GM19438 (cell line): ENCODE measurements at regions not wholly inside any gene's neighbourhood (a gene's known extent, or its start where the extent isn't known, plus 50 kb on each side); places are given as distances from the start of the nearest gene placed in this dataset.

Experiments used
- ATAC-seq: cut with Tn5 transposase; IDR thresholded peaks from one replicate; pipeline ENCODE4 v1.9.1; 2021; ENCODE audit warnings: low read depth; ENCODE audit not compliant: unreplicated experiment

DNA sequence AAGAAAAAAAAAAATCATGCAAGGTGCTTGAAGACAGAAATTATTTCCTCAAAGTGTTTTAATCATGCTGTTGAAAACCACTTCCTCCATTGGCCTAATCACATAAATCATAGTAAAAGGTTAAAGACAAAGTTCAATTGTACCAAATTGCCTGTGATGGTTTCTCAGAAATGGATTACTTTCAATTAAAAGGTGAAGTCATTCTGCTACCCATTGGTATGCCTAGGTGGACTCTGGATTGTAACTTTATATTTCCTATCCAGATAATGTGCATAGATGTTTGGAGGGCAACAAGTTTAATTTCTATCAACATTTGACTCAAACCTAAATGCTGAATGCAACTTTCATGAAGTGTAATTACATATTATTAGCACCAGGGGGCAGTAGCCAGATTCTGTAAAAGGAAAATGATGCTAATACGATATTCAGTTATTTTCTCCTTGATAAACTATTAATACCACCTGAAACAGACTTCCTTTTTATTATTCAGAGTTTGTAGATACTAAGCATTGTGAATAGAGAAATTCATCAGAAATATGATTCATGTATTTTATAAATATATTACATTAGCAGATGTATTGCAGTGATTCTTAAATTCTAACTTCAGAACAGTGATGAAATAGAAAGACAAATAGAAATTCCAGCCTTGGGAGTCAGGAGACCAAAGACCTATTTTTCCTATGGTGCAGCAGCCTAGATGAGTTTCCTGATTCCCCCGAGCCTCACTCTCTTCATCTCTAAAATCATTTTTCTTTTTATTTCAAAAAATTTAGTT lies 148.2 kb downstream of the CAAP1 start:
- no peak for ATAC-seq

DNA sequence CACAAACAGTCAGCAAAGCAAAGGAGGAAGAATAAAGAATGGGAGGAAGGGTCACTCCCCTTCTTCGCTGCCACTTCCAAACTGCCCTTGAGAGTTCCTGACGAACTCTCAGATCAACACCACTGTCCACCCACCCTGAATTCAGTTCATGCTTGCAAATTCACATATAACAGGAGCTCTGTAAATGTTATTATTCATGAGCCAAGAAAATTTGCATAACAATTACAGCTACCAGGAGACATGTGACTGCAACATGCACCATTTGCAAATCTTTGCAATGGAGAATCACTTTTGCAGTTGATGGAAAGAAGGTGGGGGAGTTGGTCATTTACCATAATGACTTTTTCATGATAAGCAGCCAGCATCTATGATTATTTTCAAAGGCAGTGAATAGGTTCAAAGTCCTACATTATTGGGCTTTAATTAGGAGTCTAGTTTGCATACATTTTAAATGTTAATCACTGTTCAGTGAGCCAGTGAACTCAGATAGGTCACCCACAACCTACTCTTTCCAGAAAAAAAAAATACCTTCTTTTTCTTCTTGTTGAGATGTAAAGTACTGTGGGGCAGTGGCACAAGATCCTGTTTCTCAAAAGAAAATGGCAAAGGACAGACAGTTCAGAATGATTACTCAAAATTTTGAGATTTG lies 149.7 kb downstream of the CAAP1 start:
- no peak for ATAC-seq

DNA sequence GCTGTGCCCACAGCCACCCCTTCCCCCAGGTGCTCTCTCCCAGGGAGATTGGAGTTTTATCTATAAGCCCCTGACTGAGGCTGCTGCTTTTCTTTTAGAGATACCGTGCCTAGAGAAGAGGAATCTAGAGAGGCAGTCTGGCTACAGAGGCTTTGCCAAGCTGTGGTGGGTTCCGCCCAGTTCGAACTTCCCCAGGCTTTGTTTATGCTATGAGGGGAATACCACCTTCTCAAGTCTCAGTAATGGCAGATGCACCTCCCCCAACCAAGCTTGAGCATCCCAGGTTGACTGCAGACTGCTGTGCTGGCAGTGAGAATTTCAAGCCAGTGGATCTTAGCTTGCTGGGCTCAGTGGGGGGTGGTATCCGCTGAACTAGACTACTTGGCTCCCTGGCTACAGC lies 157.4 kb downstream of the CAAP1 start:
- ATAC-seq, result no peak

DNA sequence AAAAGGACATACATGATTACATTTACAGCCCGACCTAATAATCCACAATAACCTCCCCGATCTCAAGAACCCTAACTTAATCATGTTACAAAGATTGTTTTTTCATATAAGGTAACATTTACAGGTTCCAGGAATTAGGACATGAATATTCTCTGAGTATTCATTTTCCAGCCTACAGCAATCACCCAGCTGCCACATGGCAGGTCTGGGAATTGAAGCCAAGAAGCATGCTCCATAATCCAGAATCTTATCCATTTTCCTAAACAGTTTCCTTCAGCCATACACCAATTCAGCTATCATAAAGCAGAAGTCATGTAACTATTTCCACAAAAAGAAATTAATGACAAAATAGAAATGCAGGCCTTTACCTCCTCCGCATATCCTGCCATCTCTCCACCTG lies 163.4 kb downstream of the CAAP1 start:
- ATAC-seq, result no peak

DNA sequence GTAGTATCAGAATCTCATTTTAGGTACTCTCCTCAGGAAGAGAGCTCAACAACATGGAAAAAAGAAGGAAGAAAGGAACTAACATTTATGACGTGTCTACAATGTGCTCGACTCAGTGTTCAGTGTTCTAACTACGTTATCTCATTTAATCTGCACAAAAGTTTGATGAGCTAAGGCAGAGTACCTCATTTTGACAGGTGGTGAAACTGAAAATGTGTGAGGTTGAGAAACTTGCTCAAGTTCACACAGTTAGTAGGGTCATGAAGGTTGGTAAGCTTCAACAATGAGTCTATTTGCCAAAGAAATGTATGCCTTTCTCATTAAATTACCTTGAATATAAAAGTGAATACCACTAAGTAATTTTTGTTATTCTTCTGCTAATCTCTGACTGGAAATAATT lies 165.1 kb downstream of the CAAP1 start:
- ATAC-seq, result no peak

DNA sequence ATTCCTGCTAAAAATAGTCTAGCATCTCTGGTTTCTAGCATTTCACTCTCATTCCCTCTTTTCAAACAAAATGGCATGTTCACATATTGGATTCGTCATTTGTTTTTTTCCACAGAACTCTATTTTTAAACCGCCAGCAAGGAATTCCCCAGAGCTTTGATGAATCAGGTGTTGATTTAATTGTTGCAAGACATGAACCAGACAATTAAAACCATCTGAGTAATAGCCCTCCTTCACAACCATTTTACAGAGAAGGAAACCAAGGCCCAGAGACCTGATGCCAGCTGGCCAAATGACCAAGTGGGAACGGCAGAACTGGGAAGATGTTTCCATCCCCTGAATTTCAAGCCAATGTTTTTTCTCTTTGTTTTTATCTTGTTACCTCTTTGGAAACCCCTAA lies 167.0 kb downstream of the CAAP1 start:
- no peak for ATAC-seq

DNA sequence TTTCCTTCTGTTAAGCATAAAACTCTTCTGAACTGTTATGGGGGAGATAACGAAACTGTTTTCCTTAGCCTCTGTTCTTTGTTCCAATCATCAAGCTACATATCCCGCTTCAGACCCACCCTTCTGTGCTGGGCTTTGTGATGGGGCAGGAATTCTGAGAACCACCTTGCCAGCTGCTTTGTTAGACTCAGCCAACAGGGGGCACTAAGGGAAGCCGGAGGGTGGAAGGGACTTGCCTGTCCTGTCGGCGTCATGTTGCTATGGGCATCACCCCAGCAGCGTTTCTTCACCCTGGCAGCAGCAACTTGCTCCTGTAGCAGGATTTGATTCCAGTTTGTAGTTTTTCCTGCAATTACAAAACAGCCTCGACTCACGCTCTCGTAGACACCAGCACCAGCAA lies 169.1 kb downstream of the CAAP1 start:
- ATAC-seq, result no peak

DNA sequence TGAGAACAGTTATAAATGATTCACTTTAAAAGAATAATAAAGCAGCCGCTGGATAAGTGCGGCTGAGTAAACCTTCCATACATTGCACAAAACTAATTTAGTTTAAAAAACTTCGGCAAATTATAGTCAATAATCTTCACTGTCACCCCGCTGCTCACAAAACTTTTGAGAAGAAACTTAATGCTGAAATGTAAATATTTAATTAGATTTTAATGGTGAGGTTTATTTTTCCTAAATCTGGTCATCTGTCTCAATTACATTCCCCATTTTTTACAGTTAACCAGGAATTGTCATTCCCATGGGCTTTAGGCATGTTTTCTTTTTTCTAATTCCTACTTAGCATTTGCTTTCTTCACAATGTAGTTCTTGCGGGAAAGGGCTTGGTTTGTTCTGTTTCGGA lies 169.8 kb downstream of the CAAP1 start:
- no peak for ATAC-seq

DNA sequence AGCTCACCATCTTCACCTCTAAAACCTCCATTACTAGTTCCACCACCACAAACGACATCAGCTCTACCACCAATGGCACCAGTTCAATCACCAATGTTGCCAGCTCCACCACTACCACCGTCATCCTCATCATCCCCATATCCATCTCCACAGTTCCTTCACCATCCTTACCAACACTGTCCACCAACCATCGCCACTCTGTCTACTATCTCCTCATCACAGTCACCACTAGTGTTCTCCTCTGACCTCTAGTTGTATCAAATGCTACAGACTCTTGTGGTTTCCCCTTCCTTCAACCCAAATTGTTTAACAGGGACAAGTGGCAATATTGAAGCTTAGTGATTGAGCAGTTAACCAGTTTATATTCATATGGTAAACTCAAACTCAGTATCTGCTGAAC lies 182.6 kb downstream of the CAAP1 start:
- ATAC-seq, result no peak

DNA sequence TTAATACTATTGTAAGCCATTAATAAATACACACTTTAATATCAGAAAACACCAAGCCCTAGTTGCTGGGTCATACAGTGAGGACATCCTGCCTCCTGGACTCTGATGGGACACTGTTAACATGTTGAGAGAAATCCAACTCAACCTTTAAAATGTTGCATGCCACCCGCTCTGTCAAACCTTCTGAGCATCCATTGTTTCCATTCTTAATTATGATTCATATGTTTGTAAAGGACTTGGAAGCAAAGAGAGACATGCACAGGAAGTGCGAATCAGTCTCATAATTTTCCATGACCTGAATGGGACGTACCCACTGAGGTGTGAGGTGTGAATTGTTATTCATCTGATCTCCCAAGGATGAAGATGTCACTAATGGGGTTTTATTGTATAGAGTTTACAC lies 186.4 kb downstream of the CAAP1 start:
- no peak for ATAC-seq

DNA sequence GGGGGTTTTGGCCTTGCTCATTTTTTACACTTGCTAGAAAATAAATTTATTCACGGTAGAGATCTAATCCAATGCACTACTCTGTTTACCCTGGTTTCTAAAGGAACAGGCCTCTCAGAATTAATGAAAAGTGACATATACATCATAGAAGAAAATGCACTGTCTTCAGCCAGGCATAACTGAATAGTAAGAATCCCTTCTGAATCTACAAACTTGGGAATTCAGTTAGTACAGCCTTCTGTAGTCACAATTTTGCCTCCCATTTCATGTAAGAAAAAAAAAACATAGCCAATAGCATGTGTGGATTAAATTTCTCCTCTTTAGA lies 197.3 kb downstream of the CAAP1 start:
- ATAC-seq, result no peak

DNA sequence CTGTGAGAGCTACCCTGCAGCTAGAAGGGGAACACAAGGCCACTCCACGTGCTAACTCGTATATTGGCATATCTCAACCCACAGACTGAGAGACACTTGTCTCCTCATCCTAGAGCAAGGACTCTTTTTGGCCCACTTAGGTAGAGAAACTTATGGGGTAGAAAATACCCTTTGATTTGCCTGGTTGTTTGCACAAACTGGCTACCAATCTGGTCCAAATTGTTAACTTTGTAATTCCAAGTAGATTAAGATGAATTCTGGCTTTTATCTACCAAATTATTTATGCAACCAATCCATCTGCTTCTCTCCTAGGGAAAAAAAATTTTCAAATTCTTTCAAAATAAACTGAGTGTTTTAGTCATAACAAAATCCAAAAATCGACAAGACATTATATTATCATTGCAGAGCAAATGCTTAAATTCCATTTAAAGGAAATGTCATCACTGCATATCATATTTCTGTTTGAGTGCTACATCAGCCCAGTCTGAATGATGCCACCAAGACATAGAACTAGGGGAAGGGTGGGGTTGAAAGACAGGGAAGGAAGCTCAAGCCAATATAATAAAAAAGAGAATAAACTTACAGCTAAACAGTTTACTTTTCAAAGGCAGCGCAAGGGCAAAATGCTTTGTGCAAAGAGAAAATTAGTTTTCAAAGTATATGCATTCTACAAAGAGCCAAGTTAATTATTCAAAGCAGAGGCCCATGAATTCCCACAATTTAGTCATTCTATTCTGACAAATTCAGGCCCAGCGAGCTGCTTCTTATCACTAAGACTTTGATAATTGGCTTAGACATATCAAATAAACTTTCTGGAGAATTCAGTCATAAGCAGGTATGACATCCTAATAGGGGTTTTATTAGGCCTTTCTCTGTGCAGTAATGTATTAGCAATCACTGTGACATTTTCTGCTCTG lies 198.0 kb downstream of the CAAP1 start:
- ATAC-seq, result no peak

DNA sequence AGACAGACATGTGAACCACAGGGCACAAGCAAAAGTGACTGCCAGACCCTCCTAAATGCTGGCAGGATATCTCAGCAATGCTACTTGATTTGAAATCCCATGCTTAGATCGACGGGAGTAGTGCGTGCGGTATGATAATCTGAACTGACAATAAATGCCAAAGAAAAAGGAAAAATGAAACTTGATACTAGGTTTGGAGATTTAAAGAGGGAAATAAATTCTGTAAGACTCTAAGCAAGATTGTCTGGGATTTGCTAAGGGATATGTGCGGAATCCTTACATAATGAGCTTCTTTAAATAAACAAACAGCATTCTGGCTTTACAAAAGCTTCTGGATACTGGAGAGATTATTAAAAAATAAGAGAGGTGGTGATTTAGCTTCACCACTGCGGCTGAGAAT lies 203.6 kb downstream of the CAAP1 start:
- ATAC-seq, result no peak

DNA sequence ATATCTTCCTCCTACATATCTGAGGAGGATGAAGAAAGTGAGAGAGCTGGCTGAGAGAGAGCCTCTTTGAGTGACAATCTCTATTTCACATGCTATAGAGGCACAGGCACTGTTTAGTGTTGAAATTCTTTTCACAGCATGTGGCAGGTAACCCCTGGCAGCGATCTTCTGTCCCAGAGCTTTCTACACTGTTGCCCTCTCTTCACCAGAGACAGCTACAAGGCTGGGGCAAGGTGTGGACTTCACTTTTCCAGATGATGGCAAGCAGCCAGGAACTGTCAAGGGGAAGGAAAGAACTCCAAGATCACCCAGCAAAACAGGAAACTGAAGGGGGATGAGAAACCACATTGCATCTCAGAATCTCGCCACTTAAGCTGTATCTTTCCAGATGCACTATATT lies 205.2 kb downstream of the CAAP1 start:
- no peak for ATAC-seq

DNA sequence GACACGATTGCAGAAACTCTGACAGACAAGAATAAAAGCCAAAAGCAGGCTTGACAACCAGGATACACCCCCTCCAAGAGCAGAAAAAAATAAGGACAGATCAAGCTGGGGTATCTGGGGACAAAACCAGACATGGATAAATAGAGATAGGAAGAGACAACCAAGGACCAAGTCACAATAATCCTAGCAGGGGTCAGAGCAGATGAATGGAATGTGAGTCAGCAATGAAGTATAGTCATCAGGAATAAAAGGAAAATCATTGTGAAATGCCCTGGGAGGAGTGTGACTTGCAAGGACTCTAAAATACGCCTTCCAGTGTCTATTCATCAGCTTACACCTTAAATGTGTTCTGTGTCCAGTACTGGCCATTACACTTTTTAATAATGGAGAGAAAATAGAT lies 206.8 kb downstream of the CAAP1 start:
- ATAC-seq, result no peak

DNA sequence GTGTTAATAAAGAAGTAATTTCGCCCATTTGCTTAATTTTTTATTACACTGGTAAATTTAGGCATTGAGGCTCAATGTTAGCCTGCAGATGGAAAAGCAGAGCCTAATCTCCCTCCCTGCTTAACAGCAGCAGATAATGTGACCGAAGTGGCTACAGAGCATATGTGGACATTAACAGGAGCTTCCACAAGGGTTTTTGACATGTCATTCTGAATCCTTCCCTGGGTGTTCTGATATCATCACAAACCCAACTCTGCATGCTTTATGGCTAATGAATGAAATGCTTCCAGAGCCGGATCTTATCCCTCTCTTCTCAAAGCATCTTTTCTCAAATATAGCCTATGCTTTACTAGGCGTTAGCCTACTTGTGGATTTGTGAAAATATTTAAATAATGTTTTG lies 208.6 kb downstream of the CAAP1 start:
- ATAC-seq, result no peak

DNA sequence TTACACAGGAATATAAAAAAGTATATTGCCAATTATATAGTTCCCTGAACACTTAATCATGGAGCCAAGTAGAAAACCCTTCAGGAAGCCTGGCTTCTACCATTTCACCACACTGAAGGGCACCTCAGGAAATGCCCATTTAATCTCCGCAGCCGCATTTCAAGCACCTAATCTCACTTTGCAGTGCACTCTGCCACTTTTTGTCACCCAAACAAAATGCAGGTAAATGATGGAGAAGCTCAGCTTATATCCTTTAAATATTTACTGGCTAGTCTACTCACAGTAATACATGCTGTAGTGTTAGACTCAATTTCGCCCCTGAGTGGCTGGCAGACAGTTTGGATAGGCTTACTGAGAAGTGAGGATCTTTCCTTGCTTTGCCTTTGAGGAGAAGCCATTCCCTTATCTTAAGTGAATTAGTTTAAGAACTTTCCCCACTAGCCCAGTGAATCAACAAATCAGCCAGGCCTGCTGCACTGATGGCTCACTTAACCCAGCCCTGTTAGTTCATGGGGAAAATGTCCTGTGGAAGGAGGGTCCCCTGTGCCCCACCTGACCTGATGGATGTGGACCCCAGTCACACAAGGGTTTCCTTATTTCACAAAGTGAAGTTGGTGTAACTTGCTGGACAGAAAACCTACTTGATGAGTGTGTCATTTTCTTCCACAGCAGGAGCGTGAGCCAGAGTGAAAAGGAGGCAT lies 209.7 kb downstream of the CAAP1 start:
- no peak for ATAC-seq

DNA sequence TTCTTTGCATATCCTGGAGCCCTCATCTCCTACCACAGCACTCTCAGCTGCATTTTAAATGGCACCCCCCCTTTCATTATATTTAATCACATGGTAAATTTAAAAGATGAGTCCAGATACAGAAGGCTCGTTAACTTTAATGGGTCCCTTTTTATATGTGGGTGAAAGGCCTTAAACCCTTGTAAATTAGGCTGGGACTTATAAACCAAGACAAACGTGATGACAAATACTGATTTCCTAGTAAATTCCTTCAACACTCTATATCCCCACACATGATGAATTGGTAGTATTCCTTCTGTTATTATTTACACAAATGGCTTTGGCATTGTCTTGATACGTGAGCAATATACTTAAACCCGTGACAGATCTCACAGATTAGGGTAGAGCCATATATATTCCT lies 210.6 kb downstream of the CAAP1 start:
- no peak for ATAC-seq

DNA sequence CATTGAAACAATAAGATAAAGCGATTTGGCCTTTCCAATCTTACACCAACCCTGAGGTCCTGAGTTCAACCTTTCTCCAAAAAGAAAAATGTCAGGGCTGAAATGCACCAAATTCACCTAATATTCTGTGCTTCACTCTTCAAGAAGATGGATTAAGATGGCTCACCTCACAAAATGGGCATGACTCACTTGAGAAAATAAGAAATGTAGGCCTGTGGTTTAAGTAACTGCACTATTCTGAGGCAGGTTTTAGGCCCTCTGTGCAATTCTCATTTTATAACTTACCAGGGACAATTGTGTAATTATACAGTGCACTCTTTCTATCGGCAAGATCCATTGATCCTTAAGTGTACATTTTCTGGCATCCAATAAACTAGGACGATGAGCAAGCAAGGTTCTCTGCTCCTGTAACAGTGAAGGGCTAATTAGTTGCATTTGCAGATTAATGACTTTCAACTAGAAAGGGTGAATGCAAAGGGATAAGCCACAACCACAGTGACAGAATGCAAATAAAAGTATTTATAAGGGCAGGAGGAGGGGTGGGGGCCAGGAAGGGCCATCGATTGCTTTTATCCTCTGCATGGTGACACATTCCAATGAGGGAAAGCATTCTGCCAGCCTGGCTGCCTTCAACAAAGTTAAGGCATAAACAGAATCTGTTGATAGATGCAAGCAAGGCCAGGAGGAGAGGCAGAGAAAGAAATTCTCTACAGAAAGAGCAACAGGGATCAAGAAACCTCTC lies 214.5 kb downstream of the CAAP1 start:
- ATAC-seq, result no peak

DNA sequence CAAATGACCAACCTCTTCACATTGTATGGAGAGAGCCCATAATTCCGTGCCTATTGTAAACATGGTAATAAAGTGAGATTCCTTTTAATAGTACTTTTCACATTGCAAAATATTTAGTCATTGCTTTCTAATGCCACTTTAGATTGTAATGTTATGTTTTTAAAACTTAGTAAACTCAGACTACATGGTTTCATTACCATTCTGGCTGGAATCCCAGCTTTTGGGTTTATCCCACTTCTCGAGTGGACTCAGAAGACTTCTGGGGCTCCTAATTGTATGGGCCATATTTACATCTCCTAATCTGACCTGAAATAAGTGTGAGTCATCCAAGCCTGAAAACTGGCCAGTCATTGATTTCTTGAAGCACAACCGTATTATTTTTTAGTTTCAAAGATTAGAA lies 217.6 kb downstream of the CAAP1 start:
- no peak for ATAC-seq
